ENCODE measurements at regions not wholly inside any gene's neighbourhood (a gene's known extent, or its start where the extent isn't known, plus 50 kb on each side); places are given as distances from the start of the nearest gene placed in this dataset.
"Not testable (repeated sequence)": the region's sequence is repeated elsewhere in the genome, so short reads cannot be mapped to it uniquely, and the experiment has no call there.

DNA sequence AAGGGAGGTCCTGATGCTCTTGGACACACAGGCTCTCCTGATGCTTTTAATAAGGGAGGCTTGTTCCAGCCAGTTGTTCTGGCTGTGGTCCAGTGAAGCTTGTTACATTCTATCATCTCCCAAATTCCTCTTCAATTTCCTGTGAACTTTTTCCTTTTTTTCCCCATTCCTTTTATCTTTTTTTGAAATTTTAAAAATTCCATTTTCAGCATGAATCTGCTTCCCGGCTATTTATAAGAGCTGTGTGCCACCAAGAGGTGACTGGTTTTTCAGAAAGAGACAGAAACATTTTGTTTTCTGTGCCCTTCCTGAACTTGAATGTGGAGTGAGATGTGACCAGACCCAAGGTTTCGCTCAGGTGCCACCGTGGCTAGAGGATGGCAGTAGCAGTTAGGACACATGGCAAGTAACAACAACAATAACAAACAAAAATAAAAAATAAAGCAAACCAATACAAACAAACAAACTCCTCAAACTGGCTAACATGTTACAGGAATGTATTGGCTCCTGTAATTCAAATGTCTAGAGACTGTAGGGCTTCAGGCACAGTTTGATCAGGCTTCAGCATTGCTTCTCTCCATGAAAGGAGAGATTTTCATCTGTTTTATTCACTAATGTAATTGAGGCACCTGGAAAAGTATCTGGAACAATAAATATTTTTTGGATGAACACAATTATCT lies 121.1 kb downstream of the BOD1 start:
- DNase-seq, result no peak

DNA sequence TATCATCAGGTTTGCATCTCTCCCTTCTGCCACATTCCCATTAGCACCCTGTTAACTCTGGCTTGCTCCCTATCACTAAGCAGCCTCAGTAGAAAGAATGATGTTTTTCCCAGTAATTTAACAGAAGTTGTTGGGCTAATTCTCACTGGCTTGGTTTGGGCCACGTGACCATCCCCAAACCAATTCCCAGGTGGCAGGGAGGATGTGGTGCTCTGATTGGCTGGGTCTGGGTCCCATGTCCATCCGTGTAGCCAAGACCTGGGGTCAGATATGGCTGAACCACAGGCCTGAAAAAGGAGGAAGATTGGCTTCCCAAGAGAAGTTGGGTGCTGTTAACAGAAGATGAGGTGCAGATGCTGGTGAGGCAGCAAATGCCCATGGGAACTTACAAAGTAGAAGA lies 122.0 kb downstream of the BOD1 start:
- DNase-seq, result no peak

GRCh38 chr5:173493846-173494245 lies 122.6 kb downstream of the BOD1 start:
- no peak for DNase-seq

GRCh38 chr5:173493040-173493439 lies 123.4 kb downstream of the BOD1 start:
- DNase-seq, result no peak

- no peak for DNase-seq
Observed at GRCh38 chr5:173490681-173491080, 125.8 kb downstream of the BOD1 start.

GRCh38 chr5:173488144-173488543 lies 128.3 kb downstream of the BOD1 start:
- no peak for DNase-seq

- DNase-seq, result no peak
Observed at GRCh38 chr5:173487300-173487699, 129.2 kb downstream of the BOD1 start.

DNA sequence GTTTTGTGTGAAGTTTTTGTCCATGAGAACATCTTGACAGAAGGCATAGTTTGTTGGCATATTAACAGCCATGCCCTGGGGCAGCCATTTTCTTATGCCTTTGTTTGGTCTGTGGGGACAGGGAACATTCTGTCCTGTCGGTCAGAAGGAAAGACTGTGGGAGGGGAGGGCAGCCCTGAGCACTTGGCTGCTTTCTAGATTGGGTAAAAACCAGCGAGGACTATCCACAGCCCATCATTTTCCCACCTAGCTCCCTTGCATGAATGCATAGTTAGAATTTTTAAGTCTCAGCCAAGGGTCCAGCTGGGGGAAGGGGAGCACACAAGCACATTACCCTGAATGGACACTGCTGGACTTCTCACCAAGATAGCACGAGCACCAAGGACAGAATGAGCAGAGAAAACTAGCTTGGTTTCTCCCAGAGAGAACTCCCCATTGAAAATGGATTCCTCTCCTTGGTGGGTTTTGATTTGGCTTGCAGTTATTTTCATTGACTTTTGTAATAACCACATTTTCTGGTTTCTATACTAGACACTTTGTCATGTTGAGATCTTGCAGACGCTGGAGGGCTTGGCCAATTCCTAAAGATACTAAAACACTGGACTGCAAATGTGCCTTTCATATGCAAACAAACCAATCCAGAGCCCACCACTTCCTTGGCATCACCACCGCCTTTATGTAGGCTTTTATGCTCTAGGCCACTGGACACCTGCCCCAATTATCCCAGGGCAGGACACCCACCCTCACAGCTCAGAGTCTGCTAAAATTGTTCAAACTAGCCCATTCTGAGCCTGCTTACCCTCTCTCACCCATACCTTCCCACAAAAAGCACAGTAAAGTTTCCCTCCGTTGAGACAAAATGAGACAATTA lies 129.9 kb downstream of the BOD1 start:
- DNase-seq, result no peak

- DNase-seq, result no peak
Observed at GRCh38 chr5:173484569-173484968, 131.9 kb downstream of the BOD1 start.

DNA sequence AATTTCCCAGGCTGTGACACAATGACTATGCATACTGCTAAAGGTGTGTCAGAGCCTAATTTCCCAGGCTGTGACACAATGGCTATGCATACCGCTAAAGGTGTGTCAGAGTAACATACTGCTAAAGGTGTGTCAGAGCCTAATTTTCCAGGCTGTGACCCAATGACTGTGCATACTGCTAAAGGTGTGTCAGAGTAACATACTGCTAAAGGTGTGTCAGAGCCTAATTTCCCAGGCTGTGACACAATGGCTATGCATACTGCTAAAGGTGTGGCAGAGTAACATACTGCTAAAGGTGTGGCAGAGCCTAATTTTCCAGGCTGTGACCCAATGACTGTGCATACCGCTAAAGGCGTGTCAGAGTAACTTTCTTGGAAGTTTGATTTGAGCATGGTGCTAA lies 132.9 kb downstream of the BOD1 start:
- not testable (repeated sequence) for DNase-seq

DNA sequence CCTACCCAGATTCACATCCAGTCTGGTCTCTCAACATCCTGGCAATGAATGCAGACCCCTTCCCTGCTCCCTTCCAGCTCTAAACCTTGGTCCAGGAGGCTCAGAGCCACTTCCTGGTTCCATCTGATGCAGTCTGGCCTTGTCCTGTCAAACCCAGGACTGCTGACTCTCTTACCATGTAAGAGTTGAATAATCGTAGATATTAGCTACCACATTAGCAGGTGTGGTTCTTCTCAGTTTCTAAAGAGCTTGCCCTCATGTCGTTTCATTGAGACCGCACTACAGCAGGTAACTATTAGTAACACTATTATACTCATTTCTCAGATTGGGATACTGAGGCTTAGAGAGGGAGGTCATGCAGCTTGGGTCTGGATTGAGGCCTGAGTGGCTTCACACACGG lies 133.3 kb downstream of the BOD1 start:
- no peak for DNase-seq

GRCh38 chr5:173481821-173482220 lies 134.6 kb downstream of the BOD1 start:
- DNase-seq, result no peak

DNA sequence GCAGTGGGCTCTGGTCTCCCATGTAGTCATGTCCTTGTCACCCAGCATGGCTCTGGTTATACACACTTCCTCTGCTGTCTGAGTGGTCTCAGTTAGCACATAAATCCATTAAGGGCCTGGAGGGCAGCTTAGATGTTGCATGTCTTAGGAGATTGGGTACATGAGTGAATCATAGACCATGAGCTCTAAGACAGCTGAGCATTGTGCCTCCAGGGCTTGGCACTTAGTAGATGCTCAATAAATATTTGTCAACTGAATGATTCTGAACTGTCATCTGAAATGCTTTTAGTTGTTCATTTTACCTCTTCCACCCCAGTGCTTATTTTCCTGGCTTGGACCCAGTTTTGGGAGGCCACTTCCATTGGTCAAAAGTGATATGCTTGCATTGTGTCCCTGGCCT lies 135.6 kb downstream of the BOD1 start:
- DNase-seq, result no peak

GRCh38 chr5:173479711-173480110 lies 136.7 kb downstream of the BOD1 start:
- DNase-seq, result no peak

DNA sequence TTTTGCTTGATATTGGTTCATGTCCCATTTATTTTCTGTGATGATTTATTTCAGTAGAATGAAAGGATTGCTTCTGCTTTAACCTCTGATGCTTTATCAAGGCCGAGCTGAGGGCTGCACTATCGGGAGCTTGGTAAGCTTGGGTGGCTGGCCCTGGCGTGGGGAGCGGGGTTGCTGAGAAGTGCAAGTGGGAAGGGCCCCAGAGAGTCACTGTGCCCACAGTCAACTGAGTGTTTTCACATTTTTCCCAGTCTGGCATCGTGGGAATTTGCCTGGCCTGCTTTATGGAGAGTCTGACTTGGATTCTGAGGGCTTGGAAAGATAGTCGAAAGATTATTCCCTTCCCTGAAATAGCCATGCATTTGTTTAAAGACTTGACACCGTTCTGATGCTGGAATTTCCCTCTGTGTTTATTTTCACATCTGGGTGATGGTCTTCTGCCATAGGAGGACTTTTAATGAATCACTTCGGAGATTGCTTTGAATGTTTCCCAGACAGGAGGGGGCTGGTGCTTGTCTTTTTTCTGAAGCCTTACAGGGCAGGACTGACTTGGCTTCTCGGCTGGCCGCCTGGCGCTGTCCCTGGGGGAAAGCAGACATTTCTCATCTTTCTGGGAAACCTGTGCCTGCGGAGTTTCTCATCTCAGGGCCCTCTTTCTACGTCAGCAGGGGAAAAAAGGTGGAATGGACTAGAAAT lies 139.0 kb downstream of the BOD1 start:
- DNase-seq, result no peak

- no peak for DNase-seq
Observed at GRCh38 chr5:173475780-173476179, 140.7 kb downstream of the BOD1 start.

- DNase-seq, result no peak
Observed at GRCh38 chr5:173474881-173475287, 141.6 kb downstream of the BOD1 start.

GRCh38 chr5:173473288-173473687 lies 143.2 kb downstream of the BOD1 start:
- no peak for DNase-seq

GRCh38 chr5:173472784-173473278 lies 143.6 kb downstream of the BOD1 start:
- no peak for DNase-seq

DNA sequence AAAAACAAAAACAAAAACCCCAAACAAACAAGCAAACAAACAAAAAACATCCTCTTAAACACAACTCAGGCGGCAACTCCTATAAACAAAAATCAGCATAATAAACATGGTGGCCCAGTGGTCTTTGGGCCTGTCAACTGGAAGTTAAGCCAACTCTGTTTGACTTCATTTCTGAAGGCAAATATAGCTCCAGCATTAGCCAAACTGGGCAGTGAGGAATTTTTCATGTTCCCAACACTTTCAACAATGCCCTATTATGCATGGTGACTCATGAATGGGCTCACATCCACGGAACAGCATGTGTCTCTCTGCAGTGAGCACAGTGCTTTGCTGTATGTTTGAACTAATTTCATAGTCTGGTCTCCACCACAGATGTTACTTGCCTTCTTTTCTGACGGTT lies 143.9 kb upstream of the STC2 start:
- no peak for DNase-seq

GRCh38 chr5:173468821-173469251 lies 140.6 kb upstream of the STC2 start:
- DNase-seq, result no peak

DNA sequence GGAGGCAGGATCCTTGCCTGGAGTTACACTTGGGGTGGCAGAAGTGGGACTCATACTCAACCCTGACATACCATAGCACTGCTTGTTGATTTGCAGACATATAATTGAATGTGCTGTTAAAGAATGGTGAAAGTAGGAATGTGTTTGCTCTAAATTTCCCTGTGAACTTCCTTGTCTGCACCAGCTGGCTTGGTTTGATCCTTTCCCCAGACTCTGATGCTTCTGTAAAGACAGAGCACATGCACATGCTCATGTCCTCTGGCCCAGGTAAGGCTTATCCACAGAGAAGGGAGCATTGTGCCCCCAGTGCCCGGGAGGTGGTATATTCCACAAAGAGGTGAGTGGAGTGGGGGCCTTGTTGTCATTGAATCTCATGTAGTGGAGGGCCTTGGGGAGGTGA lies 138.0 kb upstream of the STC2 start:
- DNase-seq, result no peak

DNA sequence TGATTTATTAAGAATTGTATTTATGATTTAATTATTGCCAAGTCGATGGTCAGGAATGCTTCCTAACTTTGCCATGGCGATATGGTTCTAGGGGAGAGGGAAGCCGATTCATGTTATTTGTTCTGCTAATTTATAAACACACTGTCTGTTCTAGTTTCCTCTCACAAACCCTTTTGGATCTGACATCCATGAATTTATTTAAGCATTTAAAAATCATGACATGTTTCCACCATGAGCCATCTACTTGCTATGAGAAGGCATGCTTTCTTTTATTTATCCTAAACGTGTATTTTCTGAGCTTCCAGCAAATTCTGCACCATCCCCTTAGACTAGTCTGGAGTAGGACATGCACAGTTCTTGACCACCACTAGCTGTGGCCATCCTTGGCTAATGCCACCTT lies 136.6 kb upstream of the STC2 start:
- DNase-seq, result no peak
